GM12878 (cell line): ENCODE measurements at regions not wholly inside any gene's neighbourhood (a gene's known extent, or its start where the extent isn't known, plus 50 kb on each side); places are given as distances from the start of the nearest gene placed in this dataset.

Source experiments
- BCL3 ChIP-seq: IDR thresholded peaks from 2 replicates; pipeline ENCODE4 v1.6.1; 2011; ENCODE audit warnings: borderline replicate concordance, low read depth, mild to moderate bottlenecking, moderate library complexity, low read length; ENCODE audit not compliant: insufficient read depth, poor library complexity, severe bottlenecking
- CTCF ChIP-seq, 3 experiments: IDR thresholded peaks in 2 of 3; conservative IDR thresholded peaks in 1 of 3; 2 replicates each; pipeline ENCODE4 v1.5.1; 2011; ENCODE audit warnings: low read depth in 3 of 3, low read length in 3 of 3, mild to moderate bottlenecking in 3 of 3, control low read depth in 2 of 3, moderate library complexity in 2 of 3, inconsistent platforms in 1 of 3, mixed read lengths in 1 of 3; ENCODE audit not compliant: control insufficient read depth in 2 of 3, insufficient read depth in 1 of 3; ENCODE audit errors: extremely low read depth in 1 of 3
- ELK1 ChIP-seq: IDR thresholded peaks from 2 replicates; pipeline ENCODE4 v1.6.1; 2012; ENCODE audit warnings: low read depth, low read length, improper control_type of control experiment
- ESRRA ChIP-seq: IDR thresholded peaks from 2 replicates; pipeline ENCODE4 v1.6.1; 2012; ENCODE audit warnings: mild to moderate bottlenecking, low read length, improper control_type of control experiment
- EZH2 ChIP-seq: IDR thresholded peaks from 2 replicates; pipeline ENCODE4 v1.6.1; 2012; ENCODE audit warnings: low read depth, mild to moderate bottlenecking, control low read depth, inconsistent platforms, low read length, borderline replicate concordance; ENCODE audit not compliant: control insufficient read depth
- JUND ChIP-seq: IDR thresholded peaks from 2 replicates; pipeline ENCODE4 v1.6.1; 2012; ENCODE audit warnings: low read depth, mild to moderate bottlenecking, low read length, improper control_type of control experiment, moderate library complexity
- MAX ChIP-seq: IDR thresholded peaks from 2 replicates; pipeline ENCODE4 v1.6.1; 2012; ENCODE audit warnings: low read depth, low read length, improper control_type of control experiment
- MXI1 ChIP-seq: fragments of 150-350 bp; IDR thresholded peaks from 2 replicates; pipeline ENCODE4 v1.6.1; 2011; ENCODE audit warnings: low read depth, mild to moderate bottlenecking, inconsistent platforms, low read length, improper control_type of control experiment
- NBN ChIP-seq: fragments of 450-650 bp; IDR thresholded peaks from 2 replicates; pipeline ENCODE4 v1.6.1; 2016
- PAX8 ChIP-seq: fragments of 450-650 bp; IDR thresholded peaks from 2 replicates; pipeline ENCODE4 v1.6.1; 2017; ENCODE audit warnings: mild to moderate bottlenecking, moderate library complexity
- POLR2A ChIP-seq: IDR thresholded peaks from 2 replicates; pipeline ENCODE4 v1.6.1; 2011; ENCODE audit warnings: low read depth, mild to moderate bottlenecking, low read length
- RCOR1 ChIP-seq: conservative IDR thresholded peaks from 2 replicates; pipeline ENCODE4 v1.6.1; 2012; ENCODE audit warnings: low read depth, low read length, improper control_type of control experiment
- REST ChIP-seq: IDR thresholded peaks from 2 replicates; pipeline ENCODE4 v1.6.1; 2012; ENCODE audit warnings: mild to moderate bottlenecking, low read depth, low read length
- STAT3 ChIP-seq: IDR thresholded peaks from 2 replicates; pipeline ENCODE4 v1.6.1; 2011; ENCODE audit warnings: low read depth, low read length, improper control_type of control experiment

GRCh38 chr5:38164776-38165399 lies 93.5 kb upstream of the EGFLAM start:
- TF ChIP-seq CTCF (IDR thresholded peaks at IDR 0.05 in 2 of 3, conservative IDR thresholded peaks at IDR 0.05 in 1 of 3; ENCODE audit: control insufficient read depth in 2 of 3, extremely low read depth in 1 of 3, insufficient read depth in 1 of 3, low read depth in 3 of 3, low read length in 3 of 3) (no peak), STAT3 (no peak), ELK1 (no peak), MXI1 (no peak), RCOR1 (no peak), PAX8 (no peak), MAX (no peak), REST (no peak), ESRRA (no peak), BCL3 (no peak), POLR2A (no peak), JUND (no peak), NBN (no peak), EZH2 (no peak)
